ENCODE measurements at regions not wholly inside any gene's neighbourhood (a gene's known extent, or its start where the extent isn't known, plus 50 kb on each side); places are given as distances from the start of the nearest gene placed in this dataset.

DNA sequence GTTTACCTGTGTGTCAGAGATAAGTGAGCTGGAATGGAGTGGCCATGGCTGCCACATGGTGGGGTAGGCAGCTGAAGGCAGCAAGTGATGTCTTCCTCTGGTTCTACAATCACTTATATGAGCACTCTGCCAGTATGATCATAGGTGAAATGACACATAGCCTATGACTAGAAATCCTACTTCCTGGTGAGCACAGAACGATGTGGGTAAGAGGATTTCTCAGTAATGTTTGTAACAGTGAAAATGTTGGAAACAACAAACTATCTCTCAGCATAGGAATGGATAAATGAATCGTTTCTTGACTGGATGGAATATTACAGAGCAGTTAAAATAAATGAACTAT lies 187.0 kb upstream of the S1PR3 start:
- Mint-ChIP-seq H3K27me3 (ENCODE audit: low read depth) (peaks cover 63% of the 10 kb centered on the region), H3K4me3 (no peak overlapping the region), H3K9me3 (peaks cover 0 to 2% of the 10 kb centered on the region in 2 donors), H3K36me3 (ENCODE audit: insufficient read depth in 2 of 2) (no peaks in the 10 kb centered on the region), H3K4me1 (ENCODE audit: low read depth) (peaks cover 9% of the 10 kb centered on the region), H3K27ac (no peak overlapping the region)
- ATAC-seq (replicated peaks in 1 of 2) = peak; percentile 60 to 84
- no peak for DNase-seq

DNA sequence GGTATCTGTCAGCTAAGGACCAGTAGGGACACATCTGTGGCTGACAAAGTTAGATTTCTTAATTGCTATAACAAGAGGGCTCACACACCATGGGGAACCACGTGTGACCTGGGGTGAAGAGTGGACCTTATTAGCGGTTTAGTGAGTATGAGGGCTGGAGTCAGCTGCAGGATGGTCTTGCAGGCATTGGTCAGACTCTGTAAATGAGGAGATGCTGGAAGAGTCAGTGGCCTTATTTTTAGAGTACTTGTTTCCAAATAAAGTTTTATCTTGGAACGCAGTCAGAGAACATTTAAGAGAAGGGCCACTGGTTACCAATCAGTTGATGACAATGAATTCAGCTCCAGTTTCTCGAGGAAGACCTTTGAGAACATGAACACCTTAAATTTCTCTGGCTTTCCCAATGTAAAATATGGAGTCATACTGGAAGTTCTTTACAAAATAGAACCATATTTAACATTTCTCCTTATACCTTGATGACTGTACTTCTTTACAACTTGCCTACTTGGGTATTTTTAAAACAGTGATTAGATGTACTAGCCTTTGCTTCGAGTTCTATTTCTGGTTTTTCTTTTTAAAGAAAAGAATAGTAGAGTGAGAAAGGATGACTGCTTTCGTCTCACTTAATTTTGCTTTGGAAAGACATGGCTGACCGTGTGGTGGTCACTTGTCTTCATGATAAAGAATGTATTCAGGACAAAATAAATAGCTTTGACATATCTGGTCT lies 185.9 kb upstream of the S1PR3 start:
- DNase-seq (no peak), ATAC-seq (replicated peaks in 1 of 2) (no peak)
- peaks cover 9% of the 10 kb centered on the region for H3K4me1 Mint-ChIP-seq (ENCODE audit: low read depth)
- no peaks in the 10 kb centered on the region for H3K36me3 Mint-ChIP-seq (ENCODE audit: insufficient read depth in 2 of 2)
- no peak overlapping the region for H3K4me3 Mint-ChIP-seq
- peaks cover 0 to 2% of the 10 kb centered on the region in 2 donors for H3K9me3 Mint-ChIP-seq
- no peak overlapping the region for H3K27ac Mint-ChIP-seq
- H3K27me3 Mint-ChIP-seq (ENCODE audit: low read depth) = peaks cover 66% of the 10 kb centered on the region

DNA sequence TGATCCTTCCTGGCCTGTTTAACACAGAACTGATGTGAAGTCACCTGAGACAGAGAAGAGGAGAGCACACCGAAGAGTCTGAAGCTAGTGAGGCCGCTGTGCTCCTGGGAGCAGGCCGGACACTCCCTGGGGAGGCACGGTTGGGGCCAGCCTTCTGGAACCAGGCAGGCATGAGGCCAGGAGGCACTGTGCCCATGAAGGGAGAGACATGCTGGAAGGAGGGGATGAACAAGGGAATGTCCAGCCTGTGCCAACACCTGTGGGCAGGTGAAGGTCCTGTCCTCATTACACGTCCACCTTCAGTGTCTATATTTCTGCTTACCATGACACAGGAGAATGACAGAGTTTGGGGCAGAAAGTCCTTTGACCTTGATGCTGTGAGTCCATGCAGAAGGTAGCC lies 183.8 kb upstream of the S1PR3 start:
- Mint-ChIP-seq H3K4me3 (no peak overlapping the region), H3K4me1 (ENCODE audit: low read depth) (peaks cover 9% of the 10 kb centered on the region)

DNA sequence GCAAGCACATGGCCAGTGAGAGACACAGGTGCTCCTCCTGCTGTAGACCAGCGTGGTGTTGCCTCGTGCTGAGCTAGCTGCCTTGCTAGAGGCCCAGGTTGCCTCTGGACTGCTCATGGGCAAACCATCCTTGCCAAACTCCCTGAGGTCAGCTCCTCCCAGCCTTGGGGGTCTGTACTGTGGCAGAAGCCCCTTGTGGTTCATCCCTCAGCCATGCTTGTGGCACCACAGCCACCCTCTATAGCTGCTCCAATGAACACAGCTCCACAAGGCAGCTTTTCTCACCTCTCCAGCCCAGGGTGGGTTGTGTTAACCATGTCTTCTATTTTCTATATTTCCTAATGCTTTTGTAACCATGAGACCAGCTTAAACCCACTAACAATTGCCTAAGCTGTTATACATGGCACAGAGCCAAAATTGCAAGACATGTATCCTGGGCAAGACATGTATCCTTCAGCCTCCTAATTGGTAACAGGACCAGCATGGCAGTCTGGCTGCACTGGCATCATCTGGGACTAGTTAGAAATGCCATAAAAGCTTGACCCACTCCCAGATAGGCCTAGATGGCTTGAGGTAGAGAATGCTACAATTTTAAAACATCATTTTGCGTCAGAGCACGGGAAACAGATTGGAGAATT lies 183.1 kb upstream of the S1PR3 start:
- DNase-seq (no peak), ATAC-seq (replicated peaks in 1 of 2) (no peak)
- no peak overlapping the region for H3K27ac Mint-ChIP-seq
- peaks cover 9% of the 10 kb centered on the region for H3K4me1 Mint-ChIP-seq (ENCODE audit: low read depth)
- H3K36me3 Mint-ChIP-seq (ENCODE audit: insufficient read depth in 2 of 2) = no peaks in the 10 kb centered on the region
- no peak overlapping the region for H3K4me3 Mint-ChIP-seq
- H3K27me3 Mint-ChIP-seq (ENCODE audit: low read depth) = peaks cover 55% of the 10 kb centered on the region
- H3K9me3 Mint-ChIP-seq = peaks cover 0 to 2% of the 10 kb centered on the region in 2 donors

More for the DNA sequence above, 183.8 kb upstream of the S1PR3 start:
- Mint-ChIP-seq H3K9me3 (peaks cover 0 to 2% of the 10 kb centered on the region in 2 donors), H3K36me3 (ENCODE audit: insufficient read depth in 2 of 2) (no peaks in the 10 kb centered on the region), H3K27ac (no peak overlapping the region), H3K27me3 (ENCODE audit: low read depth) (peaks cover 59% of the 10 kb centered on the region)
- DNase-seq (no peak), ATAC-seq (replicated peaks in 1 of 2) (no peak)

DNA sequence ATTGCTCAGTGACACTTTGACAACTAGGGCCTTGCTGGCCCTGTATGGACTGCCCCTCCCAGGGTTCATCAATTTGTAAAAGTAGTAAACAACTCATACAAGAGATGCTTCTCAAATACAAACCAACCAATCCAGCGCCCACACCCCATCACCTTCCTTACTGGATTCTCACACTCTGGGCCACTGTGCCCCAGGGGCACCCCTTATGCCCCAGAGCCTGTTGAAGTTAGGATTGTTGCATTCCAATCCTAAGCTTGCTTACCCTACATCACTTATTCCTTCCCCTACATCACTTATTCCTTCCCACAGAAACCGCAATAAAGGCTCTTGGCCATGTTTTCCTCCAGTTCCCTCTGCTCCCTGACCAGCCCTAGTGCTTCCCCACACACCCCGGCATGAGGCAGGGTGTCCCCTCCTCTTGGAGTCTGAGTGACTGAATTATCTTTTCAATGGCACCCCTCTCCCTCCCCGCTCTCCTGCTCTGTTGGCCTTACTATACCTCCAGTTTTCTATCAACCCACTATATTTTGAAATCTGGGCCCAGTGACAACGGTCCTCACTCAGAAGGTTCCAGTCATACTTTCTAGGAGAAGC lies 182.4 kb upstream of the S1PR3 start:
- H3K27me3 Mint-ChIP-seq (ENCODE audit: low read depth) = peaks cover 53% of the 10 kb centered on the region
- peaks cover 0 to 2% of the 10 kb centered on the region in 2 donors for H3K9me3 Mint-ChIP-seq
- no peaks in the 10 kb centered on the region for H3K36me3 Mint-ChIP-seq (ENCODE audit: insufficient read depth in 2 of 2)
- H3K4me1 Mint-ChIP-seq (ENCODE audit: low read depth) = peaks cover 8% of the 10 kb centered on the region
- no peak overlapping the region for H3K27ac Mint-ChIP-seq
- DNase-seq (no peak), ATAC-seq (replicated peaks in 1 of 2) (no peak)
- no peak overlapping the region for H3K4me3 Mint-ChIP-seq

DNA sequence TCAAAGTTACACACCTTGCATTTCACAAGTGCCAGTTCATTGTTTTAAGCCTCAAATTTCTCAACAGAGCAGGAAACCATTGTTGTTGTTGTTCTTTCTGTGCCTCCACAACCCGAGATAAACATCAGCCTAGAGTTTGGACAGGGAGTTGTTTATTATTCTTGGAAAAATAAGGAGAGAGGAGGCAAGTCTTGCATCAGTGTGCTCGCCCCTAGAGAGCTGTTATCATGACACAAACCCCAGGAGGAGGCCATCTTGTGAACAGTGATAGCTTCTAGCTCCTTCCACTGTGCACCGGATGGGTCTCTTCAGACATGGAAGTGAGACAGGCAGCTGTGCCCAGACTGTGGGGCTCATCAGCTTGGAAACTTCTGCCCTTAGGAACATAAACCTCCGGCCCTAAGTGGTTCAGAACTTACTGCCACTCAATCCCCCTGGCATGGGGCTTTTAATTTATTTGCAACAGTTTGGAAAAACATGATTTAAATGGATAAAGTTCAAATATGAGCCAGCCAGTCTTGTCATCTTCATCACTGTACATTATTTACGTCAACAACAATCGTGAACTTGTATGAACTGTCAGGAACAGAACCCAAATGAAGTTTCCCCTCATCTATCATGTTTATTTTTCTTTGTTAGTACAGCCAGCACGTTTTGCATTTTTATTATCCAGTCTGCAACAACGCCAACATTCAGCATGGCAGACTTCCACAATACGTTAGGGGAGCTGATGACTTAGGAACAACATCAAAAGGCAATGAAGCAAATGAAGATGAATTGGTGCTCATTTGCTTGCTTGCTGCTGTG lies 181.7 kb upstream of the S1PR3 start:
- no peak overlapping the region for H3K4me3 Mint-ChIP-seq
- ATAC-seq (replicated peaks in 1 of 2) (no peak), DNase-seq (no peak)
- H3K27ac Mint-ChIP-seq = no peak overlapping the region
- H3K36me3 Mint-ChIP-seq (ENCODE audit: insufficient read depth in 2 of 2) = no peaks in the 10 kb centered on the region
- H3K4me1 Mint-ChIP-seq (ENCODE audit: low read depth) = peaks cover under 1% of the 10 kb centered on the region
- H3K27me3 Mint-ChIP-seq (ENCODE audit: low read depth) = peaks cover 48% of the 10 kb centered on the region
- H3K9me3 Mint-ChIP-seq = no peaks in the 10 kb centered on the region

DNA sequence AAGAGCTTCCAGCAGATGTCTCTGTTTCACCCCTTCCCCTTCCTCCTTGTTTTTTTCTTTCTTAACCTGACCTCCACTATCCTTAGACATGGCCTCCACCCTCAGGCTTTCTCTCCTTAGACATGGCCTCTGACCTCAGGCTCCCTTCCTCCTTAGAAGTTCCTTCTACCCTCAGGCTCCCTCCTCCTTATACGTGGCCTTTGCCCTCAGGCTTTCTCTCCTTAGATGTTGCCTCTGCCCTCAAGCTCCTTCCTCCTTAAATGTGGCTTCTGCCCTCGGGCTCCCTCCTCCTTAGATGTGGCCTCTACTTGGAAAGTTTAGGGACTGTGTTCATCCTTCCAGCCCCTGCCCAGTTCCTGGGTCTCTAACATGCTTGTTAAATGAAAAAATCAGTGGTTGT lies 180.4 kb upstream of the S1PR3 start:
- Mint-ChIP-seq H3K9me3 (no peaks in the 10 kb centered on the region), H3K4me3 (no peak overlapping the region), H3K27ac (no peak overlapping the region), H3K36me3 (ENCODE audit: insufficient read depth in 2 of 2) (no peaks in the 10 kb centered on the region), H3K27me3 (ENCODE audit: low read depth) (peaks cover 60% of the 10 kb centered on the region), H3K4me1 (ENCODE audit: low read depth) (no peaks in the 10 kb centered on the region)
- DNase-seq (no peak), ATAC-seq (replicated peaks in 1 of 2) (no peak)

DNA sequence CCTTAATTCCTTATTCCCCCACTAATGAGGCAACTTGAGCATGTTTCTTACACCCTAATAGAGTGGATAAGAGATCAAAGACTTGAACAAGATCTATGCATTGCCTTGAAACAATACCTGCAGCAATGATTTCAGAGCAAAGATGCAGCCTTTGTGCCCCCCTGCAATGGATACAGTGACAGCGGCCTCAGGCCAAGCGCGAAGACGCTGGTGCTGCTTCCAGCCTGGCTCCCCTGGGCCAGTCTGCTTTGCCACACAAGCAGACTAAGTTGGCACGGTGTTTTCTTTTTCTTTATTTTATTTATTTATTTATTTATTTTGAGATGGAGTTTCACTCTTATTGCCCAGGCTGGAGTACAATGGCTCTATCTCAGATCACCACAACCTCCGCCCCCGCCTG lies 179.8 kb upstream of the S1PR3 start:
- H3K9me3 Mint-ChIP-seq = no peaks in the 10 kb centered on the region
- no peak overlapping the region for H3K27ac Mint-ChIP-seq
- no peak for DNase-seq
- no peak overlapping the region for H3K4me3 Mint-ChIP-seq
- H3K27me3 Mint-ChIP-seq (ENCODE audit: low read depth) = peaks cover 56% of the 10 kb centered on the region
- H3K4me1 Mint-ChIP-seq (ENCODE audit: low read depth) = no peaks in the 10 kb centered on the region
- no peaks in the 10 kb centered on the region for H3K36me3 Mint-ChIP-seq (ENCODE audit: insufficient read depth in 2 of 2)
- no peak for ATAC-seq (replicated peaks in 1 of 2)

DNA sequence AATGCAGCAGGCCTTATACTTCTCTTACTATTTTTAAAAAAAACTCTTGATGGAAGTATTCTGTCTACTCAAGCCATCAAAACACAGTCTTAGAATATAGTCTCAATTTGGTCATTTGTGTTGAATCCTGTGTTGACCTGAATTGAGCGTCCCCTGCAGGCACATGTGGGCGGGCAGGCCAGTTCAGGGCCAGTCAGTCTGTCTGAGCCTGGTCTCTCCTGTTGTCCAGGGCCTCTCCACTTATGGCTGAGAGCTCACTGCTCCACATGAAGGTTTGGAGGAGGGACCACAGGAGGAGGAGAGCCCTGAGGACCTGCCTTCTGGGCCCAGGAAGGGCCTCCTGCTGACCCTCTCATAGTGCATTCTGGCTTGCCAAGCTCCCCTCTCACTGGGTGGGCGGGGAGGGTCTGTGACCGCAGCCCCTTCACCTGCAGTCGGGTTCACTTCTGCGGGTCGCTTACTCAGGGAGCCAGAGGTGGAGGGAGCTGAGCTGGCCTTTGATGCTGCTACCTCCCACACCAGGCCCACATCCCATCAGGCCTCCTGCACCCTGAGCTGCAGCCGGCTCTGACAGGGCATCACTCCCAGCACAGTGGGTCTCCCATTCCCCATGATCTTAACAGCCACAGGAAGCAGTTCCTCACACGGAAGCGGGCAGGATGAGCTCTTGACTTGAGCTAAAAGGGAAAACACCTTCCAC lies 178.2 kb upstream of the S1PR3 start:
- no peak overlapping the region for H3K4me3 Mint-ChIP-seq
- no peaks in the 10 kb centered on the region for H3K4me1 Mint-ChIP-seq (ENCODE audit: low read depth)
- H3K27me3 Mint-ChIP-seq (ENCODE audit: low read depth) = peaks cover 47% of the 10 kb centered on the region
- no peak overlapping the region for H3K27ac Mint-ChIP-seq
- no peaks in the 10 kb centered on the region for H3K9me3 Mint-ChIP-seq
- H3K36me3 Mint-ChIP-seq (ENCODE audit: insufficient read depth in 2 of 2) = no peaks in the 10 kb centered on the region
- DNase-seq (no peak), ATAC-seq (replicated peaks in 1 of 2) (no peak)

DNA sequence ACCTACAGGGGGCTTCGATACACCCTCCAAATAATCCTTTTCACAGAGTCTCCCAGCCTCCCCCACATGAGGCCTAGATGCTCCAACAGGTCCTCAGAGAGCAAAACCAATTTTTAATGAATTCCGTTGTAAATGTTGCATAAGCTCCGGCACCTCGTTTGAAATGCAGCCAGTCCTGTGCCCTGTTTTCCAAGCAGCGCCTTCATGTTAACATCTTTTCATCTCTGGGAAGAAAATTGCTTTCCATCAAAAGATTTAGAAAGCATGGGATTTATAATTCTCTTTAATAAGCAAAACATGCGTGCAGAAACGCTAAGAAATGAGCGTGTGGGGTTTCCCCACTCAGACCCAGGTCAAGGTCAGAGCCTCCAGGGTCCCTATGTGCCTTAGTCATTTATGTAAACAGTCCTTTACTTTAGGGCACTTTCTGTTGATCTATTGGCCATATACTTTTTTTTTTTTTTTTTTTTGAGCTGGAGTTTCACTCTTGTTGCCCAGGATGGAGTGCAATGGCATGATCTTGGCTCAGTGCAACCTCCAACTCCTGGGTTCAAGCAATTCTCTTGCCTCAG lies 177.5 kb upstream of the S1PR3 start:
- ATAC-seq (replicated peaks in 1 of 2) (no peak), DNase-seq (no peak)
- H3K36me3 Mint-ChIP-seq (ENCODE audit: insufficient read depth in 2 of 2) = no peaks in the 10 kb centered on the region
- no peak overlapping the region for H3K27ac Mint-ChIP-seq
- no peak overlapping the region for H3K4me3 Mint-ChIP-seq
- H3K4me1 Mint-ChIP-seq (ENCODE audit: low read depth) = no peaks in the 10 kb centered on the region
- H3K9me3 Mint-ChIP-seq = no peaks in the 10 kb centered on the region
- peaks cover 49% of the 10 kb centered on the region for H3K27me3 Mint-ChIP-seq (ENCODE audit: low read depth)

DNA sequence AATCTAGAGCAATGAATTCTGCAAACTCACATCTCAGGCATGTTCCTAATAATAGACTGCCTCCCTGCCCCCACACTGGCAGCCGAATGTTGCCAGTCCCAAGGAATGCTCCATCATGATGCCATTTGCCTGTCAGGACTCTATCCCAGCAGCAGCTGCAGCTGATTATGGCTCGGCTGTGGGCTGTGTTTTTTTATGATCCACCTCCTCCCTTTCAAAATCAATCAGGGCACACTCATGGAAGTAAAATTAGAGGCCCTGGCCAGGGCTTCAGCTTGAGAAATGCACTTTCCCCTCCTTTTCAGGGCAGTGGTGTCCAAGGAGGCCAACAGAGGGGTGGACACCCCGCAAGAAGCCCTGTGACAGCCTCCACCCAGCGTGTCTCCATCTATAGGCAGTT lies 176.7 kb upstream of the S1PR3 start:
- Mint-ChIP-seq H3K27me3 (ENCODE audit: low read depth) (peaks cover 49% of the 10 kb centered on the region), H3K4me1 (ENCODE audit: low read depth) (no peaks in the 10 kb centered on the region), H3K27ac (no peak overlapping the region), H3K9me3 (no peaks in the 10 kb centered on the region), H3K4me3 (no peak overlapping the region), H3K36me3 (ENCODE audit: insufficient read depth in 2 of 2) (no peaks in the 10 kb centered on the region)
- DNase-seq (no peak), ATAC-seq (replicated peaks in 1 of 2) (no peak)

DNA sequence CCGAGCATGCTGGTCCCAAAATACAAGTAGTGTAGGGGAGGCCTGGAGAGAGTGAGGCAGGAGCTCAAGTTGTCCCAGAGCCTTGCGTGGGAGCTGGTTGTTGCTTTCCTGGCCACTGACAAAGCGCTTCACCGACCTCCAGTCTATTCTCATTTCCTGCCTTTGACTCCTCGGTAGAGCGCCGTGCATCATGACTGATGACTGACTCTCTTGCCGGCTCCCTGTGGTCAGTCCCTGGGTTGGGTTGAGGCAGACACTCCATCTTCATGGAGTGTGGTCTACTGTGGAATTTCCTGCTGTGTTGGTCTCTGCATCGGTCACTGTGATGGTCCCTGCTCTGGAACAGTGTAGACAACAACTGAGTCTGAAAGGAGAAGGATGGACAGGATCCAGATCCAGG lies 175.1 kb upstream of the S1PR3 start:
- DNase-seq (no peak), ATAC-seq (replicated peaks in 1 of 2) (no peak)
- Mint-ChIP-seq H3K27me3 (ENCODE audit: low read depth) (peaks cover 40% of the 10 kb centered on the region), H3K27ac (no peak overlapping the region), H3K36me3 (ENCODE audit: insufficient read depth in 2 of 2) (no peaks in the 10 kb centered on the region), H3K4me1 (ENCODE audit: low read depth) (no peaks in the 10 kb centered on the region), H3K4me3 (no peak overlapping the region), H3K9me3 (no peaks in the 10 kb centered on the region)
